Vagina (tissue), 2 donors: ENCODE measurements at regions not wholly inside any gene's neighbourhood (a gene's known extent, or its start where the extent isn't known, plus 50 kb on each side); places are given as distances from the start of the nearest gene placed in this dataset.
"Not testable (repeated sequence)": the region's sequence is repeated elsewhere in the genome, so short reads cannot be mapped to it uniquely, and the experiment has no call there.

Experiments
- DNase-seq, 2 donors: peaks; one replicate each; pipeline ENCODE4 v3.0.0-alpha.2; 2017; ENCODE audit errors: extremely low spot score in 2 of 2
- H3K27ac ChIP-seq: fragments of 200-600 bp; sonication (generic); one replicate; pipeline ENCODE4 v1.5.1; 2019
- H3K27me3 ChIP-seq: fragments of 200-600 bp; sonication (generic); one replicate; pipeline ENCODE4 v1.5.1; 2019
- H3K36me3 ChIP-seq, 2 donors: fragments of 200-600 bp; sonication (generic); one replicate each; pipeline ENCODE4 v1.5.1; 2017 to 2019
- H3K4me1 ChIP-seq: fragments of 200-600 bp; sonication (generic); one replicate; pipeline ENCODE4 v1.5.1; 2019
- H3K4me3 ChIP-seq, 2 donors: fragments of 200-600 bp; sonication (generic); 1 replicate in 1 of 2; 2 replicates in 1 of 2; pipeline ENCODE4 v1.5.1; 2016 to 2019
- H3K9me3 ChIP-seq: fragments of 200-600 bp; sonication (generic); one replicate; pipeline ENCODE4 v1.5.1; 2019
- CTCF ChIP-seq, 3 experiments: fragments of 450-650 bp in 2 of 3; fragments of 200-600 bp in 1 of 3; sonication (generic) in 1 of 3; IDR thresholded peaks; one replicate each; pipeline ENCODE4 v1.5.1; 2017 to 2019; ENCODE audit warnings: antibody characterized with exemption in 3 of 3, mild to moderate bottlenecking in 2 of 3, moderate library complexity in 2 of 3
- POLR2A ChIP-seq, 2 donors: fragments of 450-650 bp; IDR thresholded peaks; one replicate each; pipeline ENCODE4 v1.6.1; 2017; ENCODE audit warnings: antibody characterized with exemption in 2 of 2, mild to moderate bottlenecking in 2 of 2, moderate library complexity in 2 of 2
- POLR2AphosphoS5 ChIP-seq, 2 donors: sonication (generic); formaldehyde crosslinking; IDR thresholded peaks; one replicate each; pipeline ENCODE4 v1.9.0; 2017; ENCODE audit warnings: antibody characterized with exemption in 2 of 2, mild to moderate bottlenecking in 2 of 2, low read depth in 1 of 2; ENCODE audit not compliant: insufficient read depth in 1 of 2
- intact Hi-C: fragments of 100-400 bp; cut with DNase I; formaldehyde crosslinking; loops from one replicate; pipeline ENCODE4 v1.15.1; 2023

DNA sequence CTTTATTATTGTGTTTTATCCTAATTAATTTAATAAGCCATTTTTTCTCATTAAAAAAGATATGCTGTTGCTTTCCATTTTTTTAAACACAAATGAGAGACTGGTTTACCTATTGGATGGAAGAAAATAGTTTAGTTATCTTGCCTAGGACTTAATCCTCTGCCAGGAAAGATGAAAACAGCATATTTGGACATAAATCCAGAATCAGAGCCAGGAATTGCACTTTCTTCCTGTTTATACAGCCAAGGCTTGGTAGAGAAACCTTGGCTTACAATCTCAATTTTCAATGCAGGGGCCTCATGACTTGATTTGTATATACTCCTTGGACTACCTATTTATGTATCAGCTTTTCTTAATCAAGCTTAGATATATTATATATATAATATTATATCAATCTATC lies 618.8 kb upstream of the SEMA3D start:
- no peaks in the 10 kb centered on the region for H3K9me3 ChIP-seq
- no peaks in the 10 kb centered on the region for H3K27me3 ChIP-seq
- intact Hi-C loops = no loop called here
- H3K4me1 ChIP-seq = no peaks in the 10 kb centered on the region
- no peaks in the 10 kb centered on the region for H3K36me3 ChIP-seq
- no peak overlapping the region for H3K4me3 ChIP-seq
- H3K27ac ChIP-seq = no peak overlapping the region
- no peak for DNase-seq
- TF ChIP-seq CTCF (IDR thresholded peaks at IDR 0.05) = no peak
- no peak for TF ChIP-seq POLR2AphosphoS5 (IDR thresholded peaks at IDR 0.05; ENCODE audit: insufficient read depth in 1 of 2, low read depth in 1 of 2)
- no peak for TF ChIP-seq POLR2A (IDR thresholded peaks at IDR 0.05)

DNA sequence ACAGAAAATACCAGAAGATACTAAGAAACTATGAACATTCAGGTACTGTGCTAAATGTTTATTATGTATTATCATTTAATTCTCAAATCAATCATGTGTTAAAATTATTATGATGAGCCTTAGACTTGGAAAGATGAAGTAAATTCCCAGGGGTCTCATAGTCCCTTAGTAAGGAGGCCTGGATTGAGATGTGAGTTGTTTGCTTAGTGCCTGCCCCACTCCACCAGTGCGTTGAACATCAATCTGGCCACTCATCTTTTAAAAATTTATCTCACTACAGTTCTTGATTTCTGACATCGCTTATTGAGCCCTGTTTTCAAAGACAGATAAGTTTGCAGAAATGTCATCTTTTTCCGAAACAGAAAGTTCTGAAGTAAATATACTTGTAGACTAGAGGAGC lies 618.4 kb upstream of the SEMA3D start:
- intact Hi-C loops = no loop called here
- Histone ChIP-seq H3K9me3 (no peaks in the 10 kb centered on the region), H3K4me1 (no peaks in the 10 kb centered on the region), H3K27me3 (no peaks in the 10 kb centered on the region), H3K36me3 (no peaks in the 10 kb centered on the region), H3K27ac (no peak overlapping the region), H3K4me3 (no peak overlapping the region)
- no peak for DNase-seq
- TF ChIP-seq POLR2A (IDR thresholded peaks at IDR 0.05) (no peak), CTCF (IDR thresholded peaks at IDR 0.05) (no peak), POLR2AphosphoS5 (IDR thresholded peaks at IDR 0.05; ENCODE audit: insufficient read depth in 1 of 2, low read depth in 1 of 2) (no peak)

DNA sequence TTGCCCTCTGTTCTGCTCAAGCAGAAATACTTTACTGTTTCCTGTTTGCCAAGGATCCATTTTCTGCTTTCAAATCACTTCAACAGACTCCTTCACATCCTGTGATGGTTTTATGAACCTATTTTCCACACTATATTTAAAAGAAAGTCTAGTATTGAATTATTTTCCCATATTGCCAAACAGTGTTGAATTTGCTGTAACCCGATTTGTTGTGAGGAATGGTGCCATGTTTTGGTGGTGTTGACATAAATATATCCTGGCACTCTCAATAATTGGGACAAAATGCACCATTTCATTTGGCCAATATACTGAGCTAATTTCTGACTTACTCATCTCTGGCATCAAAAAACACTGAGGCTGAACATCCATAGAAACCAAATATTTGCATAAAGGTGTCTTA lies 615.4 kb upstream of the SEMA3D start:
- no peak for DNase-seq
- Histone ChIP-seq H3K4me3 (no peak overlapping the region), H3K27ac (no peak overlapping the region), H3K27me3 (no peaks in the 10 kb centered on the region), H3K36me3 (no peaks in the 10 kb centered on the region), H3K9me3 (no peaks in the 10 kb centered on the region), H3K4me1 (no peaks in the 10 kb centered on the region)
- intact Hi-C loops = no loop called here
- TF ChIP-seq POLR2A (IDR thresholded peaks at IDR 0.05) (no peak), CTCF (IDR thresholded peaks at IDR 0.05) (no peak), POLR2AphosphoS5 (IDR thresholded peaks at IDR 0.05; ENCODE audit: insufficient read depth in 1 of 2, low read depth in 1 of 2) (no peak)

- no peak for TF ChIP-seq CTCF (IDR thresholded peaks at IDR 0.05)
- TF ChIP-seq POLR2AphosphoS5 (IDR thresholded peaks at IDR 0.05; ENCODE audit: insufficient read depth in 1 of 2, low read depth in 1 of 2) = no peak
- TF ChIP-seq POLR2A (IDR thresholded peaks at IDR 0.05) = no peak
- DNase-seq = no peak
- no peaks in the 10 kb centered on the region for H3K27me3 ChIP-seq
- no peaks in the 10 kb centered on the region for H3K4me1 ChIP-seq
- intact Hi-C loops = no loop called here
- H3K9me3 ChIP-seq = no peaks in the 10 kb centered on the region
- no peak overlapping the region for H3K4me3 ChIP-seq
- no peak overlapping the region for H3K27ac ChIP-seq
- H3K36me3 ChIP-seq = no peaks in the 10 kb centered on the region
Observed at GRCh38 chr7:85796956-85797355, 610.1 kb upstream of the SEMA3D start.

GRCh38 chr7:85791098-85791497 lies 604.2 kb upstream of the SEMA3D start:
- H3K4me3 ChIP-seq, H3K27ac ChIP-seq, H3K9me3 ChIP-seq, H3K27me3 ChIP-seq, H3K4me1 ChIP-seq, H3K36me3 ChIP-seq, intact Hi-C loops, DNase-seq: not testable (repeated sequence)

DNA sequence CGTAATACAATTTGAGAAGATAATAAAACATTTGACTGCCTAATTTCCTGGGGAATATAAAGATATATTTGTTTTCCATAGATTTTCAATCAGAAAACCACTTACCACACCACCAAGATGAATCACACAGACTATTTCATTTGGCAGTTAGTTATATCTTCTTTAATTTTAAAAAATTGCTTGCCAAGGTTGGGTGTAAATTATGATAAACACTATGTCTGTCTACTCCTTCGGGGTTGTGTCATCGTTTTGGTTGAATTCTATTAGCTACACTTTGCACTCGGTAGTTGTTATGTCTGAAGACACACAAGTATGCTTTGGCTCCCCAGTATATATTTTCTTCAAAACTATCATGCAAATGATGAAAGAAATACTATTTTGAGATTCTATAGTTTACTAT lies 594.8 kb upstream of the SEMA3D start:
- H3K27me3 ChIP-seq = no peaks in the 10 kb centered on the region
- no peak overlapping the region for H3K27ac ChIP-seq
- intact Hi-C loops = no loop called here
- H3K9me3 ChIP-seq = no peaks in the 10 kb centered on the region
- H3K4me1 ChIP-seq = no peaks in the 10 kb centered on the region
- no peak for DNase-seq
- H3K4me3 ChIP-seq = no peak overlapping the region
- H3K36me3 ChIP-seq = no peaks in the 10 kb centered on the region
- TF ChIP-seq POLR2AphosphoS5 (IDR thresholded peaks at IDR 0.05; ENCODE audit: insufficient read depth in 1 of 2, low read depth in 1 of 2) = no peak
- TF ChIP-seq POLR2A (IDR thresholded peaks at IDR 0.05) = no peak
- no peak for TF ChIP-seq CTCF (IDR thresholded peaks at IDR 0.05)
